HepG2 (cell line): ENCODE measurements at regions not wholly inside any gene's neighbourhood (a gene's known extent, or its start where the extent isn't known, plus 50 kb on each side); places are given as distances from the start of the nearest gene placed in this dataset.

Experiments used
- ATAC-seq: fragments of 200-7000 bp; cut with Tn5 transposase; 3 replicates; pipeline ENCODE4 v1.9.1; 2020; ENCODE audit warnings: mild to moderate bottlenecking, moderate library complexity
- BruUV-seq: library from RNA; stranded (reverse); fragments of 400-500 nt; replicated peaks from 2 replicates; lab custom pipeline; 2021; lab: Mats Ljungman, UMichigan
- CTCF ChIA-PET: fragments of 300-600 bp; formaldehyde crosslinking; extraction: SDS; loops from one replicate; lab custom pipeline; 2021; ENCODE audit warnings: low total read pairs, inconsistent platforms, low intra/inter-chr PET ratio; lab: Yijun Ruan, JAX
- POLR2A ChIA-PET: fragments of 350-600 bp; sonication (Branson Sonifier 250); formaldehyde crosslinking; loops from one replicate; lab custom pipeline; 2020; ENCODE audit warnings: antibody characterized with exemption, inconsistent platforms; lab: Yijun Ruan, JAX
- DNase-seq: peaks from one replicate; pipeline ENCODE4 v3.0.0-alpha.2; 2015; ENCODE audit warnings: low spot score
- FAIRE-seq: peaks from 3 replicates; lab custom pipeline; 2011; peaks lifted over from hg19 to GRCh38; lab: Jason Lieb, UNC
- H2AFZ ChIP-seq: one replicate; pipeline ENCODE4 v1.6.1; 2011; ENCODE audit warnings: low read length, inconsistent platforms
- H3K27ac ChIP-seq: fragments of 300-600 bp; 3 replicates; pipeline ENCODE4 v1.8.0; 2011; ENCODE audit warnings: mixed run types, mild to moderate bottlenecking, mixed read lengths, low read length, inconsistent platforms; ENCODE audit not compliant: insufficient read depth; ENCODE audit errors: extremely low read length
- H3K27me3 ChIP-seq, 2 experiments: fragments of 200-600 bp in 1 of 2; 2 replicates in 1 of 2; 3 replicates in 1 of 2; pipeline versions ENCODE4 v1.6.0 to v1.8.0; 2011; ENCODE audit warnings: low read length in 2 of 2, mild to moderate bottlenecking in 2 of 2, moderate library complexity in 2 of 2, inconsistent platforms in 1 of 2; ENCODE audit not compliant: insufficient read depth in 2 of 2, control insufficient read depth in 1 of 2
- H3K36me3 ChIP-seq, 2 experiments: fragments of 200-600 bp in 1 of 2; replicated peaks in 1 of 2; 2 replicates in 1 of 2; 3 replicates in 1 of 2; pipeline versions ENCODE4 v1.5.1 to v1.8.0; 2011; ENCODE audit warnings: low read length in 2 of 2, inconsistent platforms in 1 of 2; ENCODE audit not compliant: insufficient read depth in 2 of 2, control insufficient read depth in 1 of 2
- H3K4me1 ChIP-seq: 2 replicates; pipeline ENCODE4 v1.5.1; 2012; ENCODE audit warnings: low read length, inconsistent platforms; ENCODE audit not compliant: insufficient read depth
- H3K4me2 ChIP-seq: 2 replicates; pipeline ENCODE4 v1.6.0; 2011; ENCODE audit warnings: low read depth, low read length, inconsistent platforms
- H3K4me3 ChIP-seq, 3 experiments: fragments of 200-600 bp in 1 of 3; sonication (generic), shearing (Covaris generic) in 1 of 3; replicated peaks in 1 of 3; 2 replicates each; pipeline ENCODE4 v1.5.1; 2011 to 2016; ENCODE audit warnings: low read length in 3 of 3, inconsistent platforms in 2 of 3, low read depth in 2 of 3, mild to moderate bottlenecking in 2 of 3, control low read depth in 1 of 3, mixed read lengths in 1 of 3; ENCODE audit not compliant: insufficient read depth in 1 of 3
- H3K79me2 ChIP-seq: one replicate; pipeline ENCODE4 v1.6.1; 2011; ENCODE audit warnings: low read length, inconsistent platforms; ENCODE audit not compliant: insufficient read depth
- H3K9ac ChIP-seq: 2 replicates; pipeline ENCODE4 v1.6.0; 2011; ENCODE audit warnings: mild to moderate bottlenecking, low read depth, low read length, inconsistent platforms; ENCODE audit not compliant: insufficient read depth
- H3K9me3 ChIP-seq: 2 replicates; pipeline ENCODE4 v1.5.1; 2012; ENCODE audit warnings: mild to moderate bottlenecking, low read length
- H4K20me1 ChIP-seq: 2 replicates; pipeline ENCODE4 v1.6.0; 2011; ENCODE audit warnings: inconsistent platforms, mild to moderate bottlenecking, low read length, moderate library complexity; ENCODE audit not compliant: insufficient read depth
- CEBPG ChIP-seq: IDR thresholded peaks from 2 replicates; pipeline ENCODE4 v1.6.1; 2016
- FLYWCH1 ChIP-seq: sonication (generic); formaldehyde crosslinking; IDR thresholded peaks from 2 replicates; pipeline ENCODE4 v1.8.1; 2023; ENCODE audit warnings: mild to moderate bottlenecking, missing genetic modification reagents
- HNF4G ChIP-seq, 2 experiments: sonication (generic) in 1 of 2; formaldehyde crosslinking in 1 of 2; IDR thresholded peaks; 2 replicates each; pipeline versions ENCODE4 v1.4.0 to v1.6.1; 2011 to 2020; ENCODE audit warnings: borderline replicate concordance in 2 of 2, low read depth in 2 of 2, mild to moderate bottlenecking in 2 of 2, low read length in 1 of 2, missing genetic modification reagents in 1 of 2, moderate library complexity in 1 of 2
- HOXD1 ChIP-seq: sonication (generic); formaldehyde crosslinking; IDR thresholded peaks from 2 replicates; pipeline ENCODE4 v1.5.0; 2020; ENCODE audit warnings: missing genetic modification reagents
- KDM2A ChIP-seq: sonication (generic); formaldehyde crosslinking; IDR thresholded peaks from 2 replicates; pipeline ENCODE4 v1.4.0; 2020; ENCODE audit warnings: low read depth, missing genetic modification reagents, borderline replicate concordance
- NFRKB ChIP-seq: fragments of 450-650 bp; IDR thresholded peaks from 2 replicates; pipeline ENCODE4 v1.6.1; 2017
- NR3C1 ChIP-seq: sonication (generic); formaldehyde crosslinking; IDR thresholded peaks from 2 replicates; pipeline ENCODE4 v1.4.0; 2020; ENCODE audit warnings: missing genetic modification reagents
- SMARCC2 ChIP-seq: fragments of 450-650 bp; IDR thresholded peaks from 2 replicates; pipeline ENCODE4 v1.6.1; 2017; ENCODE audit warnings: antibody characterized with exemption, mild to moderate bottlenecking
- ZNF18 ChIP-seq: sonication (generic); formaldehyde crosslinking; IDR thresholded peaks from 2 replicates; pipeline ENCODE4 v1.8.0; 2022; ENCODE audit warnings: mild to moderate bottlenecking, missing genetic modification reagents; ENCODE audit not compliant: insufficient replicate concordance
- ZNF253 ChIP-seq: sonication (generic); formaldehyde crosslinking; IDR thresholded peaks from 2 replicates; pipeline ENCODE4 v1.8.0; 2022; ENCODE audit warnings: mild to moderate bottlenecking, missing genetic modification reagents, borderline replicate concordance
- ZSCAN31 ChIP-seq: sonication (generic); formaldehyde crosslinking; IDR thresholded peaks from 2 replicates; pipeline ENCODE4 v1.5.0; 2020; ENCODE audit warnings: low read depth, mild to moderate bottlenecking, missing genetic modification reagents
- WGBS: methylation state at CpG from one replicate; pipeline ENCODE4 v1.1.6; 2017; ENCODE audit warnings: low lambda C conversion rate; 5-methylcytosine and 5-hydroxymethylcytosine counted together
- in situ Hi-C: cut with HindIII; loops from 2 replicates; pipeline ENCODE4 v1.10.0; 2017; ENCODE audit warnings: low pct_unique_long_range_greater_than_20kb; ENCODE audit not compliant: extremely low pct_ligation_motif_present
- intact Hi-C: fragments of 100-400 bp; cut with micrococcal nuclease; formaldehyde crosslinking; loops from one replicate; pipeline ENCODE4 v1.10.0; 2022; ENCODE audit not compliant: unreplicated experiment

GRCh38 chr21:16644685-16645084 is 868.2 kb upstream of the CXADR start:
- H2AFZ ChIP-seq: no peak overlapping the region
- no peak overlapping the region for H3K9ac ChIP-seq
- no peaks in the 10 kb centered on the region for H4K20me1 ChIP-seq
- ChIA-PET CTCF (no interaction called here), POLR2A (no interaction called here)
- BruUV-seq: no TSS peak
- TF ChIP-seq HNF4G (IDR thresholded peaks at IDR 0.05; ENCODE audit: borderline replicate concordance, low read depth, low read length) (no peak), HNF4G (CRISPR knock-in tag; IDR thresholded peaks at IDR 0.05; ENCODE audit: borderline replicate concordance, low read depth) (no peak), SMARCC2 (no peak), HOXD1 (CRISPR knock-in tag) (no peak), ZNF18 (CRISPR knock-in tag) (no peak), NR3C1 (CRISPR knock-in tag) (no peak), KDM2A (CRISPR knock-in tag) (no peak), CEBPG (CRISPR knock-in tag) (no peak), ZNF253 (CRISPR knock-in tag) (no peak), FLYWCH1 (CRISPR knock-in tag) (no peak), NFRKB (no peak), ZSCAN31 (CRISPR knock-in tag) (no peak)
- 15% methylated on average over 3 of the region's 3 CpGs for WGBS
- no peak for FAIRE-seq
- no peaks in the 10 kb centered on the region for H3K9me3 ChIP-seq
- H3K4me1 ChIP-seq: no peaks in the 10 kb centered on the region
- intact Hi-C loops (no loop called here), in situ Hi-C loops (no loop called here)
- H3K27ac ChIP-seq: no peak overlapping the region
- no peak overlapping the region for H3K4me2 ChIP-seq
- no peak overlapping the region for H3K4me3 ChIP-seq
- DNase-seq: no peak
- no peaks in the 10 kb centered on the region for H3K36me3 ChIP-seq
- no peaks in the 10 kb centered on the region for H3K27me3 ChIP-seq
- no peaks in the 10 kb centered on the region for H3K79me2 ChIP-seq
- ATAC-seq: no peak
